ENCODE measurements at regions not wholly inside any gene's neighbourhood (a gene's known extent, or its start where the extent isn't known, plus 50 kb on each side); places are given as distances from the start of the nearest gene placed in this dataset.
"Not testable (repeated sequence)": the region's sequence is repeated elsewhere in the genome, so short reads cannot be mapped to it uniquely, and the experiment has no call there.

GRCh38 chr12:46711756-46712155 lies 114.0 kb downstream of the SLC38A4 start:
- no peak for DNase-seq

DNA sequence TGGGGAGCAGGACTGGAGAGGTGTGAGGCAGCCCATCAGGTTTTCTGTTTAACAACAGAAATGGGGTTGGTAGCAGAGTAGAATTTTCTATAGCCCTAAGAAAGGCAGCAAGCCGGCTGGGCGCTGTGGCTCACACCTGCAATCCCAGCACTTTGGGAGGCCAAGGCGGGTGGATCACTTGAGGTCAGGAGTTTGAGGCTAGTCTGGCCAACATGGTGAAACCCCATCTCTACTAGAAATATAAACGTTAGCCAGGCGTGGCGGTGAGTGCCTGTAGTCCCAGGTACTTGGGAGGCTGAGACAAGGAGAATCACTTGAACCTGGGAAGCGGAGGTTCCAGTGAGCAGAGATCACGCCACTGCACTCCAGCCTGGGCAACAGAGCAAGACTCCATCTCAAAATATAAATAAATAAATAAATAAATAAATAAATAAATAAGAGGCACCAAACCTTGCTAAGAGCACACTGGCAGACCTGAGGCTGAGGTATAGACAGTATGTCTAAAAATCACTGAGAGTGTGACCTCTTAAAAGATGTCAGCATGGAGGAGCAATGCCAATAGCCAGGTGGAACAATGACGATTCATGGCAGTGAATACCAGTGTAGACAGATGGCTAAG lies 115.6 kb downstream of the SLC38A4 start:
- DNase-seq = no peak

GRCh38 chr12:46702581-46703344 lies 123.0 kb downstream of the SLC38A4 start:
- DNase-seq = no peak

DNA sequence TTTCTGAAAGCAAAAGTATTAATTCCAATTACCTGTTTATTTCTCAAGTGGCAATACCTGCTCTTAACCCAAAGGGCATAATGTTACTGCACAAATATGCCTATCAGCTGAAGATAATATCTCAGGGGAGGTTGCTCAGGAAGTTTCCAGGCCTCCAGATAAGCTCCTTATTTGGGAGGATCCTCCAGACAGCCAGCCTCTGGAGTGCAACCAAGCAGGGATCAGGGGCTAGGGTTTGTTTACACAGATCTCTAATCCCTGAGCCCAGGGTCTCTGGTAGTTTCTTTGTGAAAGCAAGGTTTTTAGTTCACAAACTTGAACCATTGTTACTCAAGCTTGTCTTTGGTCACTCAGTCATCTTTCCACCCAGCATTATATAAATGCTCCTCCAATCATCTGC lies 124.4 kb downstream of the SLC38A4 start:
- no peak for DNase-seq

DNA sequence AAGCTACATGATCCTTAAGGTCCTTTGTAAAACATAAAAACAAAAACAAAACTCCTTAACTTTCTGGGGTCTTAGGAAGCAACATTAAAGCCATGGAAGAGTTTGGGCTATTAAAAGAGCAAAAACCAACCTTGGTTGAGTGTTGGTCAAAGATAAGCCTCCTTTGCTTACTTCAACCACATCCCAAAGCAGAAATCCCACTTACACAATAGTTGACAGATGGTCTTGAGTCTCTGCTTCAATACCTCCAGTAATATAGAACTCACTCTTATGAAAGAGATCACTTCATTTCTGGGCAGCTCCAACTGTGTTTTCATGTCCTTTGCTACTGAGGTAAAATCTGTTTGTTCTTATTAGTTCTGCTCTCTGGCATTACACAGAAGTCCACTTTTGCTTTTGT lies 125.8 kb downstream of the SLC38A4 start:
- DNase-seq = no peak

GRCh38 chr12:46698003-46698402 lies 127.8 kb downstream of the SLC38A4 start:
- no peak for DNase-seq

DNA sequence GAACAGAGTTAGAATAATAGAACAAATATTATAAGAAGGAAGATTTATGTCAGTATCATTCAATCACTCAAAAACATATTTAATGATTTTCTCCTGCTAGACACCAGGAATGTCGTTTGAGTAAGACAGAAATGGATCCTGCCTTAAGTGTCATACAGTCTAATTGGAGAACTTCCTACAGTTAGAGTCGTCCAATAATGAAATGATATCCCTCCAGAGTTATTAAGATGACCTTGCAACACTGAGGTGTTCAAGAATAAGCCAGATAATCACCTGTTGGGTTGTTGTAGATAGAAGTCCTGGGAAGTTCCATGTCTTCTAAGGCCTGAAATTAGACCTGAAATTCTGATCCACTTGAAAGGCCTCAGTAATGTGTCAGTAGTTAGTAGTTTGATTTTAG lies 132.3 kb downstream of the SLC38A4 start:
- no peak for DNase-seq

DNA sequence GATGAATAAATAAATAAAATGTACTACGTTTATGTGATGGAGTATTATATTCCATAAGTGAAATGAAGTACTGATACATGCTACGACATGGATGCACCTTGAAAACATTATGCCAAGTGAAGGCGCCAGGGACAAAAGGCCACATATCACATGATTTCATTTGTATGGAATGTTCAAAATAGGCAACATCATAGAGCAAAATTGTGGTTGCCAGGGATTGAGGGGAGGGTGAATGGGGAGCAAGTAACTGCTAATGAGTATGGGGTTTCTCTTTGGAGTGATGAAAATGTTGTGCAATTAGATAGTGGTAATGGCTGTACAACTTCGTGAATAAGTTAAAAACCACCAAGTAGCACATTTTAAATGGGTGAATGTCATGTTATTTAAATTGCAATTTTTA lies 132.8 kb downstream of the SLC38A4 start:
- no peak for DNase-seq

GRCh38 chr12:46692606-46693005 lies 133.2 kb downstream of the SLC38A4 start:
- no peak for DNase-seq

DNA sequence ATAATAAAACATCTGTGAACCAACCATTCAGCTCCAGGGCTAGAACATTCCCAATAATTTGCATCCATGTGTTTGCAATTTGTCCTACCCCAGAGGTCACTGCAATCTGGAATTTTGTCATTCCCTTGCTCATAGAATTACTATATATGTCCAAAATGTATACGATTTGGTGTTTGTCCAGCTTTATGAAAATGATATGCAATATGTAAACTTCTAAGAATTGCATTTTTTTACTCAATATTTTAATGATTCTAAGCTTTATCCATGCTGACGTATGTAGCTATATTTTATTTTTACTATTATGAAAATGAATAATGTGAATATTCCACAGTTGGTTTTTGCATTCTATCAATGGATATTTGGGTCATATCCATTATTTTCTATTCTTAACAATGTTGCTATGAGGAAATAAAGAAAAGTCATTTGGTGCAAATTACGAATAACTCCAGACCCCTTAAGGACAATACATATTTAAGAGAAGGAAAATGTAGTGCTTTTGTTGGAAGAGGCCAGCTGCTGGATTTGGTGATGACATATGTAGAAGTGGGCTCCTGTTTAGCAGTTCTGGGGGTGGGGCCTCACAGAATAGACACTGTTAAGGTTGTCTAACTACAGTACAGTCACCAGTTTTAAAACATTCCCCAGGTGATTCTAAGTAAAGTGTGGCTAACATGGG lies 139.4 kb downstream of the SLC38A4 start:
- DNase-seq = no peak

DNA sequence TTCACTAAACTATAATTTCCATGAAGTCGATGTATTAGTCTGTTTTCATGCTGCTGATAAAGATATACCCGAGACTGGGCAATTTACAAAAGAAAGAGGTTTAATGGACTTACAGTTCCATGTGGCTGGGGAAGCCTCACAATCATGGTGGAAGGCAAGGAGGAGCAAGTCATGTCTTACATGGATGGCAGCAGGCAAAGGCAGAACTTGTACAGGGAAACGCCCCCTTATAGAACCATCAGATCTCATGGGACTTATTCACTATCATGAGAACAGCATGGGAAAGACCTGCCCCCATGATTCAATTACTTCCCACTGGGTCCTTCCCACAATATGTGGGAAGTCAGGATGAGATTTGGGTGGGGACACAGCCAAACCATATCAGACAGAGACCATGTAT lies 141.6 kb downstream of the SLC38A4 start:
- not testable (repeated sequence) for DNase-seq

DNA sequence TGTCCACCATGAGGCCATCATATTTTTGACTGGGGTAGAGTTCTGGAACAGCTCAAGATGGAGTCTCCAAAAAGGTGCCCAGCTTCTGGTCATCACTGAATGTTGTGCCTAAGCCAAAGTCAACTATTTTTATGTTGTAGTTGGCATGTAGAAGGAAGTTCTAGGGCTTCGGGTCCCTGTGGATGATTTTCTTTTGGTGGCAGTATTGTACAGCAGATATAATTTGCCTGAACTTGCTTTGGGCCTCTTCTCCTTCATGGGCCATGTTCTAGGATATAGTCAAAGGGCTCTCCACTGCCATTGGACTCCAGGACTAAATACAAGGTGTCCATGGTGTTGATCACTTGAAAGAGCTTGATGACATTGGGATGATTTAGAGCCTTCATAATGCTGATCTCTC lies 143.6 kb downstream of the SLC38A4 start:
- DNase-seq = no peak

GRCh38 chr12:46680506-46680905 lies 145.3 kb downstream of the SLC38A4 start:
- no peak for DNase-seq

DNA sequence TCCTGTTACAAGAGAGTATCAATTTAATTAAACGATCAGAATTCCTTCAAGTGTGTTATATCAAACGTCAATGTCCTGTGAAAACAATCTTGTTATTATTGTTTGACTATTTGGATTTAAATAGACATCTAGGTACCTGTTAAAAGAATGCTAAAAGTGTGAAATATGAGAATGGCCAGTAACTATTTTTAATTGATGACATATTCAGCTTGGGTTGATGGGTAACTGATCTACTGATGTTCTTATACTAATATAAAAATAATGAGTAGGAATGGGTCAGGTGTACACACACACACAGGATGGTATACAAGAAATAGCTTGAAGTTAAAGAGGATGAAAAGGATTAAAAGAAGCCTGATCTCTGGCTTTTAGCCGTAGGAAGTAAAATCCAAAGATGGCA lies 146.0 kb downstream of the SLC38A4 start:
- DNase-seq = no peak

DNA sequence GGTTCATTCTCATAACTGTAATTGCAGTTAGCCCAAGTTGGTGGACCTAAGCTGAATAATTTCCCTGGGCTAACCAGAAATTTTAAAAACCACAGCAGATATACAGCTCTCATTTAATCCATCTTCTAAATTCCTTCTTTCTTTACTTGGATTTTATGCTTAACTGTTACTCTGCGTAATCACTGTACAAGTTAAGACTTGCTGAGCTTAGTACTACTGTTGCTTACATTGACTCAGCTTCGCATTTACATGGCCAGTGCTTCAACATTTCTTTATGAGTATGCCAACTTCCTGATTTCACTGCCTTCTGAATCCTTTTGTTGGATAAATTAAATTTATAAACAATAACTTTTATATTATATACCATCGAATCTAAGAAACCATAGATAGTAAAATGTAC lies 147.4 kb downstream of the SLC38A4 start:
- DNase-seq = no peak

DNA sequence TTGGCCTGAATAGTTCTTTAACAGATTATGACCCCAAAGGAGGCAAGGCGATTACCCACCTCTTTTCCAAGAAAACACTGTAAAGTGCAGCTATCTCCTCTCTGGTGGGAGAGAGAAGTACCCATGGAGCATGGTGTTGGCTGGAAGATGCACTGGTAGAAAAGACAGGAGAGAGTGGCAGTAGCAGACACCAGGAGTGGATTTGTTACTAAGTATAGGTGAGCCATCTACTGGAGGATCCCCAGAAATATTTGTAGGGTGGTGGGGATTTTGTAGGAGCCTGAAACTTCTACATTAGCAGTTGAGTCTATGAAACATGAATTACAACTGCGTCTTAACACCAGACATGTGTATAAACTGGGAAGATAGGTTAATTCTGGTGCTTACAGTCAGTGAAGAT lies 148.0 kb downstream of the SLC38A4 start:
- DNase-seq = no peak

DNA sequence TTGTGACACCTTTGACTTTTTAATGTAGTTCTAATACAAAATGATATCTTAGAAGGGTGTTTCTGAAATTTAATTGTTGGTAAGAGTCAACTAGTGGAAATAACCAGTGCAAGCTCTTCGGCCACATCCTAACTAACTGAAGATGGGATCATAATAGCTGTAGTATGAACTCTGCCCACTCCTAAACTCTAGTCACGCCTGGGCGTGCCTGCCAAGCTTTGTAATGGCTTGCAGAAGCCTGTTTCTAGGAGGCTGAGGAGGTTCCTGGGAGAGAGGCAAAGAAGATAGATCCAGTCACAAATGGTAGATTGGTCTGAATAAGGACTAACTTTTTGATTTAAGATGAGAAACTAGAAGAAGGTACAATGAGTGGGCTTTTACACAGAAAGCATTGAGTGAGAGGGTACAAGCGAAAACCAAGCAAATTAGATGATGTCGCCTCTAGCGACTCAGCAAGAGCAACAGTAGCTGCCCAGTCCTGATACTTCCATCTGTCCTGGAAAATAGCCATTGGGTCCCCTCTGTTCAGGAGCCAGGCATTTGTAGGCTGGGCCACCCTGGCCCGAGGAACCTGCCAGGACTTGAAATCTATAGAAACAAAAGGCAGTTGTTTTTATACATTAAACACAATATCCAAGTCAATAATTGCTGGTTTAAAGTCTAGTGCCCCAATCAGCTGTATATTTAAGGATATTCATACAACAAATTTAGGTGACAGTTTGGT lies 148.8 kb downstream of the SLC38A4 start:
- no peak for DNase-seq

DNA sequence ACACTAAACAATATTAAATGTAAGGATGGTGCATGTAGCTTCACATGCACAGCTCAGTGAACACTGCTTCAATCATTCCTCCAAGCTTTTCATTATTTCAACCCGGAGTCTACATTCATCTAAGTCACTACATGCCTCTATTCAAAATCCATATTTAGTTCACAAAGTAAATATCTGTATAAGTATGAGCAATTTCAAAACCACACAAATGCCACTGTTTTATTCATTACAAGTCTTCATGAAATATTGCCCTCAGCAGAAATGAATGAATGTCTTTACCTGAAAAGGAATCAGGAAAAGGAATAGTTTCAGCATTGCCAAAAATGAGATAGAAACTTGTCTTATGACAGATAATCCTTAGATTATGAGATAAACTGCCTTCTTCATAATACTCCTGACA lies 149.4 kb downstream of the SLC38A4 start:
- DNase-seq = no peak

GRCh38 chr12:46675736-46676135 lies 150.1 kb downstream of the SLC38A4 start:
- no peak for DNase-seq

DNA sequence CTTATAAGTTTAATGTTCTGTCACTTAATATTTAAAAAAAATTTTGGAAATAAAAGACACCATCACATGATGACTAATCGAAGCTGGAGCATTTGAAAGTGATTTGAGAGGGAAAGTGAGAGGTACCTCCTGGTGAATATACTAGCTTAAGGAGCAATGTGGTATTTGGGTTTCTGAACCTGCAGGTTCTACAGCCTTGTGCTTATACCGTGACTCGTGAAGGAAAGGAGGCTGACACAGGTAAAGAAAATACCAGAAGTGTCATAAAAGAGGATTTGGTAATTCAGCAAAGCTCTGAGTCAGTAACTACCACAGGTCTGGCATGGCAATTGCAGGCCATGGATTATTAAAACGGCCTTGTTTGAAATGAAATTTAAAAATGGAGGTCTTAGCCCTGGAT lies 151.0 kb downstream of the SLC38A4 start:
- DNase-seq = no peak

- no peak for DNase-seq
Observed at GRCh38 chr12:46674129-46674528, 151.7 kb downstream of the SLC38A4 start.

DNA sequence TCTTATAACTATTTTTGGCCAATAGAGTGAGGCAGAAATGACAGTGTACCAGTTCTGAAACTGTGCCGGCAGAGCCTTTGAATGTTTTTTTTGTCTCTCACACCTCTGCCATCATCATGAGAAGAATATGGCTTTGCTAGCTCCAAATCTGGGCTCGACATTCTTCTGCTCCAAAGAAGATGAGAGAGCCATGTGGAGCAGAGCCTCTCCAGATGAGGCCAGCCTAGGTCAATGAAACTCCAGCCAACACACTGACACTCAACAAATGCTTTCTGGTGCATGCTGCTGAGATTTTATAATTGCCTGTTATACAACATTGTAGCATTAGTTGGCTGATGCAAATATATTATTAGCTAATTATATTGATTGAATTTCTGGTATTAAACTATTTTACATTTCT lies 154.7 kb downstream of the SLC38A4 start:
- no peak for DNase-seq

DNA sequence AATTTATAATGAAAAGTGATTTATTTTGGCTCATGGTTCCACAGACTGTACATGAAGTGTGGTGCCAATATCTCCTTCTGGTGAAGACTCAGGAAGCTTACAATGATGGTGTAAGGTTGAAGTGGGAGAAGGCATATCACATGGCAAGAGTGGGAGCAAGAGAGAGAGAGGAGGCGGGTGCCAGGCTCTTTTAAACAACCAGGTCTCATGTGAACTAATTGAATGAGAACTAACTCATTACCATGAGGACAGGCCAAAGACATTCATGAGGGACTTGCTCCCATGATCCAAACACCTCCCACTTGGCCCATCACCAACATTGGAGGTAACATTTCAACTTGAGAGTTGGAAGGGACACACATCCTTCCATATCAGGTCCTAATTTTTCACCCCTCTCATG lies 155.2 kb downstream of the SLC38A4 start:
- DNase-seq = no peak

DNA sequence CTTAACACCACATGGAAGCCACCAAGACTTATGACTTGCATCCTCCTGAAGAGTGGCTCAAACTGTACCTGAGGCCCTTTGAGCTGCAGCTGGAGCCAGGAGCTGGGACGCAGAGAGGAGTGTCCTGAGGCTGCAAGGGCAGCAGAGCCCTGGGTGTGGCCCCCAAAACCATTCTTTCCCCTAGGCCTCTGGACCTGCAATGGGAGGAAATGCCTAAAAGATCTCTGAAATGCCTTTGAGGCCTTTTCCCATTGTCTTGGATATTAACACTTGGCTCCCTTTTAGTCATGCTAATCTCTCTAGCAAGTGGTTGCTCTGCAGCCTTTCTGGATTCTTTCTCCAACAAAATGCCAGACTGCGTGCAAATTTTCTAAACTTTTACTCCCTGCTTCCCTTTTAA lies 156.1 kb downstream of the SLC38A4 start:
- DNase-seq = no peak
